ENCODE measurements at regions not wholly inside any gene's neighbourhood (a gene's known extent, or its start where the extent isn't known, plus 50 kb on each side); places are given as distances from the start of the nearest gene placed in this dataset.

DNA sequence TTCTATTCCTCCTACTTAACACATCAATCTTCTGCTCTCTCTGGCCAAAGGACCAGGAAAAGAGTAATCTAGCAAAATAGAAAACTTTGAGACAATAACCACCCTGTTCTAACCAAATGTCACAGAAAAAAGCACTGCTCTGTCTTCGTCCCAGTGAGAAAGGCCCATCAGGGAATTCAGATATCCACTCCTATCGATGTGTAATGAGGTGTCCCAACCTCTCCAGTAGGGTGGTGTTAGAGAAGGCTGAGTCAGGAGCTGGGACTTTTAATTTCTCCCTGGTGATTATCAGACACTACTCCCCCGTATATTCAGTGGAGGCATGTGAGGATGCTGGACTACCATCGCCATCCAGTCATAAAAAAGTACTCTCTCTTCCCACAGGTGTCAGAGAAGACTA, 130.3 kb downstream of the TMTC3 start:
- ChIA-PET CTCF (no interaction called here), POLR2A (no interaction called here)
- H3K4me3 ChIP-seq (ENCODE audit: low read depth, low read length): no peak overlapping the region
- H3K27ac ChIP-seq (ENCODE audit: extremely low read depth, low read depth, low read length): no peak overlapping the region
- H3K4me1 ChIP-seq (ENCODE audit: control insufficient read depth, insufficient read depth, low read length): no peaks in the 10 kb centered on the region
- TF ChIP-seq, protein P1, sequence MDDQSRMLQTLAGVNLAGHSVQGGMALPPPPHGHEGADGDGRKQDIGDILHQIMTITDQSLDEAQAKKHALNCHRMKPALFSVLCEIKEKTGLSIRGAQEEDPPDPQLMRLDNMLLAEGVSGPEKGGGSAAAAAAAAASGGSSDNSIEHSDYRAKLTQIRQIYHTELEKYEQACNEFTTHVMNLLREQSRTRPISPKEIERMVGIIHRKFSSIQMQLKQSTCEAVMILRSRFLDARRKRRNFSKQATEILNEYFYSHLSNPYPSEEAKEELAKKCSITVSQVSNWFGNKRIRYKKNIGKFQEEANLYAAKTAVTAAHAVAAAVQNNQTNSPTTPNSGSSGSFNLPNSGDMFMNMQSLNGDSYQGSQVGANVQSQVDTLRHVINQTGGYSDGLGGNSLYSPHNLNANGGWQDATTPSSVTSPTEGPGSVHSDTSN (CRISPR knock-in tag; IDR thresholded peaks at IDR 0.05): no peak
- TF ChIP-seq EGR2 (tag by site-specific recombination; IDR thresholded peaks at IDR 0.05; ENCODE audit: low read depth): 0 out of 2 replicates have a peak, but pooled peaks have one; percentile 9
- no peak for TF ChIP-seq OSR2 (tag by site-specific recombination; IDR thresholded peaks at IDR 0.05)
- no peak for TF ChIP-seq KLF8 (tag by site-specific recombination; IDR thresholded peaks at IDR 0.05)
- no peak for TF ChIP-seq IKZF3 (tag by site-specific recombination; IDR thresholded peaks at IDR 0.05)
- H3K9me3 ChIP-seq (ENCODE audit: control insufficient read depth, insufficient read depth, low read depth, low read length): no peaks in the 10 kb centered on the region
- no peaks in the 10 kb centered on the region for H3K36me3 ChIP-seq (ENCODE audit: control insufficient read depth in 2 of 2, insufficient read depth in 1 of 2, low read length in 2 of 2)

DNA sequence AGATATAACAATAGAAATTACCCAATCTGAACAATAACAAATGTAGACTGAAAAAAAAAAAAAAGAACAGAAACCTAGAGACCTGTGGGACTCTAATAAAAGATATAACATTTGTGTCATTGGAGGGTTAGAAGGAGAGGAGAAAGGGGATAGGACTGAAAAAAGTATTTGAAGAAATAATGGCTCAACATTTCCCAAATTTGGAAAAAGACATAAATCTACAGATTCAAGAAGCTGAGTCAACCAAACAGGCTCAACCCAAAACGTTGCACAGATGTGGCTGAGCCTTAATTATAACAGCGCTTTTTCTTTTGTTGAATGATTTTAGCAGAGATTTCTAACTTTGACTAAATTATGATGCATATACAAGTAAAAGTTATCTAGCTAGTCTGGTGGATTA, 131.3 kb downstream of the TMTC3 start:
- Histone ChIP-seq H3K36me3 (ENCODE audit: control insufficient read depth in 2 of 2, insufficient read depth in 1 of 2, low read length in 2 of 2) (no peaks in the 10 kb centered on the region), H3K4me3 (ENCODE audit: low read depth, low read length) (no peak overlapping the region), H3K9me3 (ENCODE audit: control insufficient read depth, insufficient read depth, low read depth, low read length) (no peaks in the 10 kb centered on the region), H3K4me1 (ENCODE audit: control insufficient read depth, insufficient read depth, low read length) (no peaks in the 10 kb centered on the region), H3K27ac (ENCODE audit: extremely low read depth, low read depth, low read length) (no peak overlapping the region)
- POLR2A ChIA-PET: no interaction called here
- TF ChIP-seq ZNF670 (tag by site-specific recombination; IDR thresholded peaks at IDR 0.05; ENCODE audit: low read depth) (no peak), ZNF558 (tag by site-specific recombination; IDR thresholded peaks at IDR 0.05) (peak; percentile 90), ZNF792 (tag by site-specific recombination; IDR thresholded peaks at IDR 0.05) (no peak), ZNF549 (tag by site-specific recombination; IDR thresholded peaks at IDR 0.05) (no peak)
- CTCF ChIA-PET: interaction anchor here (0.6 kb wide), 1 partner anchor 175 kb away, joined by 3 read pairs; no protein-coding TSS in a partner anchor

DNA sequence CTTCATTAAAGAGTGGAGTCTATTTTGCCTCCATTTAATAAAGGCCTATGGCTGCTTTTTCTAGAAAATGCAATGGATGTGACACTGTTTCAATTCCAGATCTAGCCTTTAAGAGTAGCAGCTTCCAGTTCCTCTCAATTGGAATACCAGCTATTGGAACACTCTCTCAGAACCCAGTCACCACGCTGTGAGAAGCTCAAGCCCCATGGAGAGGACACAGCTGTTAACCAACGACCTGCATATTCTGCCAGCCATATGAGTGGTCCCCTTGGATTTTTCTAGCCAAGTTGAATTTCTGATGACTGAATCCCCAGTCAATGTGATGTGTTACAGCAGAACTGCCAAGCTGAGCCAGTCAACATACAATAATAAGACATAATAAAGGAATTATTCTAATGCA, 131.8 kb downstream of the TMTC3 start:
- Histone ChIP-seq H3K9me3 (ENCODE audit: control insufficient read depth, insufficient read depth, low read depth, low read length) (no peaks in the 10 kb centered on the region), H3K27ac (ENCODE audit: extremely low read depth, low read depth, low read length) (no peak overlapping the region), H3K4me1 (ENCODE audit: control insufficient read depth, insufficient read depth, low read length) (no peaks in the 10 kb centered on the region), H3K36me3 (ENCODE audit: control insufficient read depth in 2 of 2, insufficient read depth in 1 of 2, low read length in 2 of 2) (no peaks in the 10 kb centered on the region), H3K4me3 (ENCODE audit: low read depth, low read length) (no peak overlapping the region)
- CTCF ChIA-PET: interaction anchor here (0.6 kb wide), 1 partner anchor 176 kb away, joined by 3 read pairs; no protein-coding TSS in a partner anchor
- no peak for TF ChIP-seq ZNF830 (tag by site-specific recombination; IDR thresholded peaks at IDR 0.05; ENCODE audit: low read depth)
- TF ChIP-seq REPIN1 (tag by site-specific recombination; IDR thresholded peaks at IDR 0.05; ENCODE audit: low read depth): no peak
- TF ChIP-seq ZNF121 (tag by site-specific recombination; IDR thresholded peaks at IDR 0.05): no peak
- TF ChIP-seq, protein P2, sequence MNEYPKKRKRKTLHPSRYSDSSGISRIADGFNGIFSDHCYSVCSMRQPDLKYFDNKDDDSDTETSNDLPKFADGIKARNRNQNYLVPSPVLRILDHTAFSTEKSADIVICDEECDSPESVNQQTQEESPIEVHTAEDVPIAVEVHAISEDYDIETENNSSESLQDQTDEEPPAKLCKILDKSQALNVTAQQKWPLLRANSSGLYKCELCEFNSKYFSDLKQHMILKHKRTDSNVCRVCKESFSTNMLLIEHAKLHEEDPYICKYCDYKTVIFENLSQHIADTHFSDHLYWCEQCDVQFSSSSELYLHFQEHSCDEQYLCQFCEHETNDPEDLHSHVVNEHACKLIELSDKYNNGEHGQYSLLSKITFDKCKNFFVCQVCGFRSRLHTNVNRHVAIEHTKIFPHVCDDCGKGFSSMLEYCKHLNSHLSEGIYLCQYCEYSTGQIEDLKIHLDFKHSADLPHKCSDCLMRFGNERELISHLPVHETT (tag by site-specific recombination; IDR thresholded peaks at IDR 0.05): no peak
- TF ChIP-seq ZNF624 (tag by site-specific recombination; IDR thresholded peaks at IDR 0.05): no peak
- POLR2A ChIA-PET: no interaction called here

DNA sequence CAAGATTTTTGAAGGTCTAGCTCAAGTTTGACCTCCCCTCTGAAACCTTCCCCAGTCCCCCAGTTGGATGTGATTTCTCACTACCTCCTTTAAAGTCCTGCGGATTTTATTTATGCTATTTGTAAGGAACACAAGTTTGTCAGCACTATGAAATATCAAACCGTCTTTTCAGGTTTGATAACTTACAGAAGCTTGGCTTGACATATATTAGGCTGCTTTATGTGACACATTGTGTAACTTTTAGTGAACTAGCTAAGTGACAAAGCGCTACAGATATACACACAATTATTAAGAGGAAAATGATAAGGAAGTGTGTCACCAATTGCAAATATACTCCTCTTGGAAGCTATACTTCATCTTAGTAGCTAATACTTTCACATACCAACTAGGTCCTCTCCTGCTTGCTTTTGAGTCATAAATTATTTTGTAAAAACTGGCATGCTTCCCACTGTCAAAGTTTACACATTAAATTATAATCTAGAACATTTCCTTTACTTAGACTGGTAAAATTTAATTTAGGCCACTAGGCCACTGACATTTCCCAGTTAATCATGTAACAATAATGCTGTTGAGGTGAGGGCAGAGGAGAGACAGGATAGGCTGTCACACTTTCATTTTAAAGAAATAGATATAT, 149.5 kb downstream of the TMTC3 start:
- H3K36me3 ChIP-seq (ENCODE audit: control insufficient read depth in 2 of 2, insufficient read depth in 1 of 2, low read length in 2 of 2): no peaks in the 10 kb centered on the region
- ChIA-PET POLR2A (no interaction called here), CTCF (interaction anchor here (0.6 kb wide), 2 partner anchors 18 to 30 kb away, joined by 4 to 6 read pairs; no protein-coding TSS in a partner anchor)
- H3K4me1 ChIP-seq (ENCODE audit: control insufficient read depth, insufficient read depth, low read length): no peaks in the 10 kb centered on the region
- no peak overlapping the region for H3K27ac ChIP-seq (ENCODE audit: extremely low read depth, low read depth, low read length)
- no peaks in the 10 kb centered on the region for H3K9me3 ChIP-seq (ENCODE audit: control insufficient read depth, insufficient read depth, low read depth, low read length)
- H3K4me3 ChIP-seq (ENCODE audit: low read depth, low read length): no peak overlapping the region
- TF ChIP-seq ZNF19 (tag by site-specific recombination; IDR thresholded peaks at IDR 0.05; ENCODE audit: low read depth) (no peak), ZNF311 (tag by site-specific recombination; IDR thresholded peaks at IDR 0.05; ENCODE audit: borderline replicate concordance) (no peak), ZSCAN30 (tag by site-specific recombination; IDR thresholded peaks at IDR 0.05) (no peak), HOXC10 (CRISPR knock-in tag; IDR thresholded peaks at IDR 0.05) (no peak), ZNF223 (tag by site-specific recombination; IDR thresholded peaks at IDR 0.05) (no peak), OSR2 (tag by site-specific recombination; IDR thresholded peaks at IDR 0.05) (no peak), REPIN1 (tag by site-specific recombination; IDR thresholded peaks at IDR 0.05; ENCODE audit: low read depth) (no peak), ZNF747 (tag by site-specific recombination; IDR thresholded peaks at IDR 0.05) (no peak), ZNF214 (tag by site-specific recombination; IDR thresholded peaks at IDR 0.05; ENCODE audit: borderline replicate concordance) (no peak), ZNF391 (tag by site-specific recombination; IDR thresholded peaks at IDR 0.05; ENCODE audit: borderline replicate concordance, low read depth) (no peak)
- TF ChIP-seq, protein P3, sequence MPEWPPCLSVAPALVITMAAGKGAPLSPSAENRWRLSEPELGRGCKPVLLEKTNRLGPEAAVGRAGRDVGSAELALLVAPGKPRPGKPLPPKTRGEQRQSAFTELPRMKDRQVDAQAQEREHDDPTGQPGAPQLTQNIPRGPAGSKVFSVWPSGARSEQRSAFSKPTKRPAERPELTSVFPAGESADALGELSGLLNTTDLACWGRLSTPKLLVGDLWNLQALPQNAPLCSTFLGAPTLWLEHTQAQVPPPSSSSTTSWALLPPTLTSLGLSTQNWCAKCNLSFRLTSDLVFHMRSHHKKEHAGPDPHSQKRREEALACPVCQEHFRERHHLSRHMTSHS (tag by site-specific recombination; IDR thresholded peaks at IDR 0.05): no peak
- TF ChIP-seq, protein P4, sequence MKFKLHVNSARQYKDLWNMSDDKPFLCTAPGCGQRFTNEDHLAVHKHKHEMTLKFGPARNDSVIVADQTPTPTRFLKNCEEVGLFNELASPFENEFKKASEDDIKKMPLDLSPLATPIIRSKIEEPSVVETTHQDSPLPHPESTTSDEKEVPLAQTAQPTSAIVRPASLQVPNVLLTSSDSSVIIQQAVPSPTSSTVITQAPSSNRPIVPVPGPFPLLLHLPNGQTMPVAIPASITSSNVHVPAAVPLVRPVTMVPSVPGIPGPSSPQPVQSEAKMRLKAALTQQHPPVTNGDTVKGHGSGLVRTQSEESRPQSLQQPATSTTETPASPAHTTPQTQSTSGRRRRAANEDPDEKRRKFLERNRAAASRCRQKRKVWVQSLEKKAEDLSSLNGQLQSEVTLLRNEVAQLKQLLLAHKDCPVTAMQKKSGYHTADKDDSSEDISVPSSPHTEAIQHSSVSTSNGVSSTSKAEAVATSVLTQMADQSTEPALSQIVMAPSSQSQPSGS (tag by site-specific recombination; IDR thresholded peaks at IDR 0.05; ENCODE audit: low read depth): no peak
